Liver (tissue), 8 donors: ENCODE measurements at regions not wholly inside any gene's neighbourhood (a gene's known extent, or its start where the extent isn't known, plus 50 kb on each side); places are given as distances from the start of the nearest gene placed in this dataset.

Source experiments
- DNase-seq: peaks from one replicate; pipeline ENCODE4 v3.0.0-alpha.2; 2017; ENCODE audit warnings: low spot score
- H3K27ac ChIP-seq, 2 donors: one replicate each; pipeline ENCODE4 v1.7.0; 2013; ENCODE audit warnings: inconsistent platforms in 2 of 2, low read length in 2 of 2, control low read depth in 1 of 2, low read depth in 1 of 2, mild to moderate bottlenecking in 1 of 2
- H3K27me3 ChIP-seq, 4 donors: one replicate each; pipeline versions ENCODE4 v1.6.1 to v1.7.0; 2013; ENCODE audit warnings: low read length in 3 of 4, inconsistent platforms in 1 of 4, mild to moderate bottlenecking in 1 of 4, moderate library complexity in 1 of 4; ENCODE audit not compliant: control insufficient read depth in 4 of 4, insufficient read depth in 4 of 4
- H3K36me3 ChIP-seq, 4 donors: one replicate each; pipeline versions ENCODE4 v1.6.1 to v1.7.0; 2013; ENCODE audit warnings: low read length in 3 of 4, mild to moderate bottlenecking in 3 of 4, low read depth in 1 of 4, moderate library complexity in 1 of 4; ENCODE audit not compliant: control insufficient read depth in 4 of 4, insufficient read depth in 3 of 4
- H3K4me1 ChIP-seq, 4 donors: one replicate each; pipeline versions ENCODE4 v1.6.1 to v1.7.0; 2013; ENCODE audit warnings: low read length in 3 of 4, mild to moderate bottlenecking in 3 of 4, moderate library complexity in 1 of 4; ENCODE audit not compliant: control insufficient read depth in 4 of 4, insufficient read depth in 4 of 4
- H3K4me3 ChIP-seq, 3 donors: one replicate each; pipeline versions ENCODE4 v1.6.1 to v1.7.0; 2013; ENCODE audit warnings: low read length in 3 of 3, control low read depth in 1 of 3, low read depth in 1 of 3, mild to moderate bottlenecking in 1 of 3
- H3K9ac ChIP-seq, 2 donors: one replicate each; pipeline ENCODE4 v1.7.0; 2013; ENCODE audit warnings: low read length in 2 of 2, mild to moderate bottlenecking in 2 of 2, moderate library complexity in 2 of 2, control low read depth in 1 of 2, low read depth in 1 of 2
- H3K9me3 ChIP-seq, 4 donors: one replicate each; pipeline versions ENCODE4 v1.6.1 to v1.7.0; 2013; ENCODE audit warnings: low read length in 3 of 4; ENCODE audit not compliant: control insufficient read depth in 4 of 4
- ATF3 ChIP-seq: IDR thresholded peaks from 2 replicates; pipeline ENCODE4 v1.6.1; 2016; ENCODE audit warnings: antibody characterized with exemption
- CTCF ChIP-seq: fragments of 150-350 bp; IDR thresholded peaks from 2 replicates; pipeline ENCODE4 v1.5.1; 2017; ENCODE audit warnings: improper control_type of control experiment, low read depth, low read length; ENCODE audit not compliant: missing input control
- EGR1 ChIP-seq, 2 donors: IDR thresholded peaks; 2 replicates each; pipeline ENCODE4 v1.6.1; 2016 to 2018; ENCODE audit warnings: antibody characterized with exemption in 2 of 2, low read depth in 2 of 2
- FOXA1 ChIP-seq: IDR thresholded peaks from 2 replicates; pipeline ENCODE4 v1.6.1; 2016; ENCODE audit warnings: antibody characterized with exemption
- FOXA2 ChIP-seq: IDR thresholded peaks from 2 replicates; pipeline ENCODE4 v1.6.1; 2016; ENCODE audit warnings: antibody characterized with exemption
- GABPA ChIP-seq, 2 donors: IDR thresholded peaks in 1 of 2; conservative IDR thresholded peaks in 1 of 2; 2 replicates each; pipeline ENCODE4 v1.6.1; 2016; ENCODE audit warnings: antibody characterized with exemption in 2 of 2, mild to moderate bottlenecking in 1 of 2, moderate library complexity in 1 of 2
- HNF4G ChIP-seq: IDR thresholded peaks from 2 replicates; pipeline ENCODE4 v1.6.1; 2016; ENCODE audit warnings: antibody characterized with exemption
- JUND ChIP-seq, 2 donors: IDR thresholded peaks; 2 replicates each; pipeline ENCODE4 v1.6.1; 2016; ENCODE audit warnings: antibody characterized with exemption in 2 of 2
- NR2F2 ChIP-seq: IDR thresholded peaks from 2 replicates; pipeline ENCODE4 v1.6.1; 2016; ENCODE audit warnings: antibody characterized with exemption
- RAD21 ChIP-seq, 2 donors: IDR thresholded peaks; 2 replicates each; pipeline ENCODE4 v1.6.1; 2016; ENCODE audit warnings: antibody characterized with exemption in 2 of 2, mild to moderate bottlenecking in 2 of 2
- REST ChIP-seq: IDR thresholded peaks from 2 replicates; pipeline ENCODE4 v1.6.1; 2016; ENCODE audit warnings: antibody characterized with exemption, mild to moderate bottlenecking
- RXRA ChIP-seq, 2 donors: IDR thresholded peaks; 2 replicates each; pipeline ENCODE4 v1.6.1; 2017 to 2018; ENCODE audit warnings: antibody characterized with exemption in 2 of 2, mild to moderate bottlenecking in 1 of 2
- TAF1 ChIP-seq: conservative IDR thresholded peaks from 2 replicates; pipeline ENCODE4 v1.6.1; 2016; ENCODE audit warnings: antibody characterized with exemption, mild to moderate bottlenecking
- ZBTB33 ChIP-seq: IDR thresholded peaks from 2 replicates; pipeline ENCODE4 v1.6.1; 2016; ENCODE audit warnings: antibody characterized with exemption
- WGBS: extraction: QIAGEN DNeasy Blood & Tissue Kit; methylation state at CpG from one replicate; pipeline ENCODE4 v1.1.7; 2013; 5-methylcytosine and 5-hydroxymethylcytosine counted together
- donor health status: healthy.
- donor health status: healthy.
- donor health status: healthy.
- donor health status: healthy.
- donor health status: healthy.

GRCh38 chr2:154532004-154532403 is 166.5 kb upstream of the KCNJ3 start:
- H3K27me3 ChIP-seq: no peaks in the 10 kb centered on the region
- H3K9ac ChIP-seq: no peak overlapping the region
- WGBS: 91% methylated on average over 3 of the region's 3 CpGs
- H3K4me3 ChIP-seq: no peak overlapping the region
- H3K36me3 ChIP-seq: no peaks in the 10 kb centered on the region
- H3K27ac ChIP-seq: no peak overlapping the region
- no peaks in the 10 kb centered on the region for H3K4me1 ChIP-seq
- TF ChIP-seq RAD21 (IDR thresholded peaks at IDR 0.05): no peak
- no peak for TF ChIP-seq JUND (IDR thresholded peaks at IDR 0.05)
- no peak for TF ChIP-seq FOXA2
- TF ChIP-seq ZBTB33: no peak
- no peak for TF ChIP-seq CTCF
- no peak for TF ChIP-seq NR2F2
- TF ChIP-seq GABPA (IDR thresholded peaks at IDR 0.05 in 1 of 2, conservative IDR thresholded peaks at IDR 0.05 in 1 of 2): no peak
- no peak for DNase-seq
- no peaks in the 10 kb centered on the region for H3K9me3 ChIP-seq

- Histone ChIP-seq H3K27me3 (no peaks in the 10 kb centered on the region), H3K9me3 (no peaks in the 10 kb centered on the region), H3K4me3 (no peak overlapping the region), H3K4me1 (no peaks in the 10 kb centered on the region), H3K9ac (no peak overlapping the region), H3K36me3 (no peaks in the 10 kb centered on the region), H3K27ac (no peak overlapping the region)
- no peak for TF ChIP-seq EGR1 (IDR thresholded peaks at IDR 0.05; ENCODE audit: low read depth in 2 of 2)
- no peak for TF ChIP-seq ATF3
- no peak for TF ChIP-seq RXRA (IDR thresholded peaks at IDR 0.05)
- no peak for TF ChIP-seq REST
- TF ChIP-seq TAF1: no peak
- TF ChIP-seq HNF4G: no peak
- no peak for TF ChIP-seq FOXA1
- no peak for TF ChIP-seq GABPA (IDR thresholded peaks at IDR 0.05 in 1 of 2, conservative IDR thresholded peaks at IDR 0.05 in 1 of 2)
- no peak for DNase-seq
- WGBS: 87% methylated on average over 2 of the region's 2 CpGs
Observed at GRCh38 chr2:154532763-154533162, 165.7 kb upstream of the KCNJ3 start.
